HepG2 (cell line): ENCODE measurements at regions not wholly inside any gene's neighbourhood (a gene's known extent, or its start where the extent isn't known, plus 50 kb on each side); places are given as distances from the start of the nearest gene placed in this dataset.
"Not testable (repeated sequence)": the region's sequence is repeated elsewhere in the genome, so short reads cannot be mapped to it uniquely, and the experiment has no call there.

Source experiments
- ATAC-seq: fragments of 200-7000 bp; cut with Tn5 transposase; 3 replicates; pipeline ENCODE4 v1.9.1; 2020; ENCODE audit warnings: mild to moderate bottlenecking, moderate library complexity
- BruUV-seq: library from RNA; stranded (reverse); fragments of 400-500 nt; replicated peaks from 2 replicates; lab custom pipeline; 2021; lab: Mats Ljungman, UMichigan
- CTCF ChIA-PET: fragments of 300-600 bp; formaldehyde crosslinking; extraction: SDS; loops from one replicate; lab custom pipeline; 2021; ENCODE audit warnings: low total read pairs, inconsistent platforms, low intra/inter-chr PET ratio; lab: Yijun Ruan, JAX
- POLR2A ChIA-PET: fragments of 350-600 bp; sonication (Branson Sonifier 250); formaldehyde crosslinking; loops from one replicate; lab custom pipeline; 2020; ENCODE audit warnings: antibody characterized with exemption, inconsistent platforms; lab: Yijun Ruan, JAX
- DNase-seq: peaks from one replicate; pipeline ENCODE4 v3.0.0-alpha.2; 2015; ENCODE audit warnings: low spot score
- FAIRE-seq: peaks from 3 replicates; lab custom pipeline; 2011; peaks lifted over from hg19 to GRCh38; lab: Jason Lieb, UNC
- H2AFZ ChIP-seq: one replicate; pipeline ENCODE4 v1.6.1; 2011; ENCODE audit warnings: low read length, inconsistent platforms
- H3K27ac ChIP-seq: fragments of 300-600 bp; 3 replicates; pipeline ENCODE4 v1.8.0; 2011; ENCODE audit warnings: mixed run types, mild to moderate bottlenecking, mixed read lengths, low read length, inconsistent platforms; ENCODE audit not compliant: insufficient read depth; ENCODE audit errors: extremely low read length
- H3K27me3 ChIP-seq, 2 experiments: fragments of 200-600 bp in 1 of 2; 2 replicates in 1 of 2; 3 replicates in 1 of 2; pipeline versions ENCODE4 v1.6.0 to v1.8.0; 2011; ENCODE audit warnings: low read length in 2 of 2, mild to moderate bottlenecking in 2 of 2, moderate library complexity in 2 of 2, inconsistent platforms in 1 of 2; ENCODE audit not compliant: insufficient read depth in 2 of 2, control insufficient read depth in 1 of 2
- H3K36me3 ChIP-seq, 2 experiments: fragments of 200-600 bp in 1 of 2; replicated peaks in 1 of 2; 2 replicates in 1 of 2; 3 replicates in 1 of 2; pipeline versions ENCODE4 v1.5.1 to v1.8.0; 2011; ENCODE audit warnings: low read length in 2 of 2, inconsistent platforms in 1 of 2; ENCODE audit not compliant: insufficient read depth in 2 of 2, control insufficient read depth in 1 of 2
- H3K4me1 ChIP-seq: 2 replicates; pipeline ENCODE4 v1.5.1; 2012; ENCODE audit warnings: low read length, inconsistent platforms; ENCODE audit not compliant: insufficient read depth
- H3K4me2 ChIP-seq: 2 replicates; pipeline ENCODE4 v1.6.0; 2011; ENCODE audit warnings: low read depth, low read length, inconsistent platforms
- H3K4me3 ChIP-seq, 3 experiments: fragments of 200-600 bp in 1 of 3; sonication (generic), shearing (Covaris generic) in 1 of 3; replicated peaks in 1 of 3; 2 replicates each; pipeline ENCODE4 v1.5.1; 2011 to 2016; ENCODE audit warnings: low read length in 3 of 3, inconsistent platforms in 2 of 3, low read depth in 2 of 3, mild to moderate bottlenecking in 2 of 3, control low read depth in 1 of 3, mixed read lengths in 1 of 3; ENCODE audit not compliant: insufficient read depth in 1 of 3
- H3K79me2 ChIP-seq: one replicate; pipeline ENCODE4 v1.6.1; 2011; ENCODE audit warnings: low read length, inconsistent platforms; ENCODE audit not compliant: insufficient read depth
- H3K9ac ChIP-seq: 2 replicates; pipeline ENCODE4 v1.6.0; 2011; ENCODE audit warnings: mild to moderate bottlenecking, low read depth, low read length, inconsistent platforms; ENCODE audit not compliant: insufficient read depth
- H3K9me3 ChIP-seq: 2 replicates; pipeline ENCODE4 v1.5.1; 2012; ENCODE audit warnings: mild to moderate bottlenecking, low read length
- H4K20me1 ChIP-seq: 2 replicates; pipeline ENCODE4 v1.6.0; 2011; ENCODE audit warnings: inconsistent platforms, mild to moderate bottlenecking, low read length, moderate library complexity; ENCODE audit not compliant: insufficient read depth
- CHD2 ChIP-seq: IDR thresholded peaks from 2 replicates; pipeline ENCODE4 v1.6.1; 2011; ENCODE audit warnings: low read depth, low read length, improper control_type of control experiment
- NFKBIZ ChIP-seq: IDR thresholded peaks from 2 replicates; pipeline ENCODE4 v1.6.1; 2018; ENCODE audit warnings: missing genetic modification reagents, missing compliant biosample characterization
- WGBS: methylation state at CpG from one replicate; pipeline ENCODE4 v1.1.6; 2017; ENCODE audit warnings: low lambda C conversion rate; 5-methylcytosine and 5-hydroxymethylcytosine counted together
- in situ Hi-C: cut with HindIII; loops from 2 replicates; pipeline ENCODE4 v1.10.0; 2017; ENCODE audit warnings: low pct_unique_long_range_greater_than_20kb; ENCODE audit not compliant: extremely low pct_ligation_motif_present
- intact Hi-C: fragments of 100-400 bp; cut with micrococcal nuclease; formaldehyde crosslinking; loops from one replicate; pipeline ENCODE4 v1.10.0; 2022; ENCODE audit not compliant: unreplicated experiment

- TF ChIP-seq NFKBIZ (CRISPR knock-in tag) (no peak), CHD2 (no peak)
Observed at GRCh38 chr6:60867548-60867947, 1418.5 kb downstream of the KHDRBS2 start (continued).

- POLR2A ChIA-PET, H3K27ac ChIP-seq, intact Hi-C loops, FAIRE-seq, in situ Hi-C loops, H3K36me3 ChIP-seq, H3K9ac ChIP-seq, H3K79me2 ChIP-seq, H4K20me1 ChIP-seq, H3K27me3 ChIP-seq, H3K4me3 ChIP-seq, CTCF ChIA-PET, DNase-seq, H3K4me2 ChIP-seq, H2AFZ ChIP-seq, ATAC-seq, H3K4me1 ChIP-seq, BruUV-seq: not testable (repeated sequence)
- WGBS, result 1% methylated on average over 3 of the region's 3 CpGs
- H3K9me3 ChIP-seq, result peaks cover 48% of the 10 kb centered on the region
Observed at GRCh38 chr6:60843175-60843982, 1442.6 kb downstream of the KHDRBS2 start.

GRCh38 chr6:60830726-60831125 is 1455.3 kb downstream of the KHDRBS2 start:
- FAIRE-seq, H3K4me3 ChIP-seq, H3K27ac ChIP-seq, in situ Hi-C loops, H3K79me2 ChIP-seq, POLR2A ChIA-PET, ATAC-seq, DNase-seq, H3K9ac ChIP-seq, H4K20me1 ChIP-seq, intact Hi-C loops, H3K4me2 ChIP-seq, H3K36me3 ChIP-seq, CTCF ChIA-PET, BruUV-seq, H2AFZ ChIP-seq, H3K27me3 ChIP-seq, H3K4me1 ChIP-seq: not testable (repeated sequence)
- peaks cover 82% of the 10 kb centered on the region for H3K9me3 ChIP-seq
- WGBS, result 12% methylated on average over 4 of the region's 4 CpGs

GRCh38 chr6:60822597-60822996 is 1463.4 kb downstream of the KHDRBS2 start:
- POLR2A ChIA-PET, ATAC-seq, H3K4me3 ChIP-seq, H4K20me1 ChIP-seq, H3K9ac ChIP-seq, BruUV-seq, FAIRE-seq, H2AFZ ChIP-seq, H3K79me2 ChIP-seq, intact Hi-C loops, H3K27me3 ChIP-seq, DNase-seq, H3K4me2 ChIP-seq, in situ Hi-C loops, H3K4me1 ChIP-seq, H3K36me3 ChIP-seq, CTCF ChIA-PET, H3K27ac ChIP-seq: not testable (repeated sequence)
- H3K9me3 ChIP-seq, result peaks cover 58% of the 10 kb centered on the region

GRCh38 chr6:60818072-60818471 is 1468.0 kb downstream of the KHDRBS2 start:
- BruUV-seq, H3K79me2 ChIP-seq, H3K4me2 ChIP-seq, in situ Hi-C loops, H3K4me3 ChIP-seq, H3K9ac ChIP-seq, CTCF ChIA-PET, H3K27ac ChIP-seq, H4K20me1 ChIP-seq, H3K4me1 ChIP-seq, ATAC-seq, DNase-seq, FAIRE-seq, POLR2A ChIA-PET, H3K27me3 ChIP-seq, intact Hi-C loops, H3K36me3 ChIP-seq, H2AFZ ChIP-seq: not testable (repeated sequence)
- H3K9me3 ChIP-seq, result peaks cover 61% of the 10 kb centered on the region
- WGBS, result 12% methylated on average over 2 of the region's 2 CpGs
